ENCODE measurements at regions not wholly inside any gene's neighbourhood (a gene's known extent, or its start where the extent isn't known, plus 50 kb on each side); places are given as distances from the start of the nearest gene placed in this dataset.

DNA sequence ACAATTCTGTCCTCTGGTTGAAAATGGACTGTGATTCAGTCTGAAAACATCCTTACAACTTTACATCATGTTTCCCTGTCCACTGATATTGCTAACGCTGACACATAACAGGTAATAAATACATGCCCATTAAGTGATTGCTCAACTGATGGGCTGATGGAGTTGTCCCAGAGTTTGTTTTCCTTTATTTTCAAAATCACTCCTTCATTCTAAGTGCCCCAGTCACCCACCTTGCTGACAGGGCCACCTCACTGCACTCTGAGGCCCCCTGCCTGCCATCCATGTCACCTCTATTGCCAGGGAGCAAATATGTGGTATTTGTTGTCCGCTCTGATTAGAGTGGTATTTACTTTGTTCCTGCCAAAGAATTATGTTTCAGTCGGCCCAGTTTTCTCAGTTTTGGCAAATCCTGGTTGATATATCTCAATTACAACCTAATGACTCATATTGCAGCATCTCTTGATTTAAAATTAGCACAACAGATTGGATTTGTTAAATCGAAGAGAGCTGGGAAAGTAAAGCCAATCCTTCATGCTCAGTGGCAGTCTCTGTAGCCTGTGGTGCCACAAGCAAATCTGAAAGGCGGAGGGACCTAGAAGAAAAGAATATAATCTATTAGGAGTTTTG, 105.1 kb downstream of the RDH14 start:
- Histone ChIP-seq H3K27ac (no peak overlapping the region), H3K4me3 (no peak overlapping the region), H3K9me3 (ENCODE audit: low read depth, low read length) (no peaks in the 10 kb centered on the region), H3K9ac (ENCODE audit: insufficient read length) (no peak overlapping the region), H3K36me3 (ENCODE audit: insufficient read depth, low read length) (no peaks in the 10 kb centered on the region)
- DNase-seq (ENCODE audit: low read depth, low spot score): no peak
- TF ChIP-seq FOXP2 (optimal IDR thresholded peaks at IDR 0.05; ENCODE audit: control extremely low read depth, extremely low read length, insufficient read depth) (no peak), EZH2 (IDR thresholded peaks at IDR 0.05) (no peak), POLR2AphosphoS5 (IDR thresholded peaks at IDR 0.05; ENCODE audit: borderline replicate concordance, low read depth, low read length) (no peak)

DNA sequence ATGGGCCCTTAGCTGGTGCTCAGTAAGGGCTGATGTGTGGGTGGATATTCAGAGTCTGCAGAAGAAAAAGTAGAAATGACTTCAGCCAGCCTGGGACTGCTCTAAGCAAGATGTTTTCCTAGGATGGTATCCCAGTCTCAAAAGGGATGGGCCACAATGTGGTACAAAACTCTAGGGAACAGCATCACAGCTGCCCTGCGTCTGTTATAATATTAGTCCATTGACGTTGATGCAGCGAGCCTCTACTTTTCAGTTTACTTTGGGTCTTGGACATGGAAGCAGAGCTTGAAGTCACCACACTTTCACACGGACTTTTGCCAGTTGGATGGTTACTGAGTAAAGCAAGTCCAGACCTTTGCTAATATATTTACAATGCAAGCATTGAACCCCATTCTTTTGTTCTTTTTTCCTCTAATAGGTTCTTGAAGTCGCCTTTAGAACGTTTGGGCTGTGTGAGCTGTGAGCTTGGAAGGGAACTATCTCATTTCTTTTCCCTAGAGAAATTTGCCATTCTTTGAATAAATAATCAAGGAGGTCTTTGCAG, 105.7 kb downstream of the RDH14 start:
- TF ChIP-seq POLR2AphosphoS5 (IDR thresholded peaks at IDR 0.05; ENCODE audit: borderline replicate concordance, low read depth, low read length) (no peak), FOXP2 (optimal IDR thresholded peaks at IDR 0.05; ENCODE audit: control extremely low read depth, extremely low read length, insufficient read depth) (no peak), EZH2 (IDR thresholded peaks at IDR 0.05) (no peak)
- no peak overlapping the region for H3K4me3 ChIP-seq
- no peaks in the 10 kb centered on the region for H3K9me3 ChIP-seq (ENCODE audit: low read depth, low read length)
- DNase-seq (ENCODE audit: low read depth, low spot score): no peak
- no peaks in the 10 kb centered on the region for H3K36me3 ChIP-seq (ENCODE audit: insufficient read depth, low read length)
- no peak overlapping the region for H3K9ac ChIP-seq (ENCODE audit: insufficient read length)
- no peak overlapping the region for H3K27ac ChIP-seq

DNA sequence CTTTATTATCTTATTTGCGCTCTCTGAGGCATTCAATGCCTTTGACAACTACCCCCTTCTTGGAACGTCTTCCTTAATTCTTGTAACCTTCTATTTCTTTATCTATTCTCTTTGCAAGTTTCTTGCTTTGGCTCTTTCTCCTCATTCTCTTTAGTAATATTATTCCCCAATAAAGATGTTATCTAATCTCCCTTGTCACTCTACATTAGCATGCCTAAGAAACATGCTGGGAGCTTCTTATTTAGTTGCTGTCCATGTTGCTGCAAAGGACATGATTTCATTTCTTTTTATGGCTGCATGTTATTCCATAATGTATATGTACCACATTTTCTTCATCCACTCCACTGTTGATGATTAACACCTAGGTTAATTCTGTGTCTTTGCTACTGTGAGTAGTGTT, 113.7 kb downstream of the RDH14 start:
- H3K36me3 ChIP-seq (ENCODE audit: insufficient read depth, low read length): no peaks in the 10 kb centered on the region
- H3K9me3 ChIP-seq (ENCODE audit: low read depth, low read length): no peaks in the 10 kb centered on the region
- no peak for TF ChIP-seq POLR2AphosphoS5 (IDR thresholded peaks at IDR 0.05; ENCODE audit: borderline replicate concordance, low read depth, low read length)
- no peak for TF ChIP-seq FOXP2 (optimal IDR thresholded peaks at IDR 0.05; ENCODE audit: control extremely low read depth, extremely low read length, insufficient read depth)
- TF ChIP-seq EZH2 (IDR thresholded peaks at IDR 0.05): no peak
- H3K4me3 ChIP-seq: no peak overlapping the region
- no peak for DNase-seq (ENCODE audit: low read depth, low spot score)
- no peak overlapping the region for H3K9ac ChIP-seq (ENCODE audit: insufficient read length)
- H3K27ac ChIP-seq: no peak overlapping the region

DNA sequence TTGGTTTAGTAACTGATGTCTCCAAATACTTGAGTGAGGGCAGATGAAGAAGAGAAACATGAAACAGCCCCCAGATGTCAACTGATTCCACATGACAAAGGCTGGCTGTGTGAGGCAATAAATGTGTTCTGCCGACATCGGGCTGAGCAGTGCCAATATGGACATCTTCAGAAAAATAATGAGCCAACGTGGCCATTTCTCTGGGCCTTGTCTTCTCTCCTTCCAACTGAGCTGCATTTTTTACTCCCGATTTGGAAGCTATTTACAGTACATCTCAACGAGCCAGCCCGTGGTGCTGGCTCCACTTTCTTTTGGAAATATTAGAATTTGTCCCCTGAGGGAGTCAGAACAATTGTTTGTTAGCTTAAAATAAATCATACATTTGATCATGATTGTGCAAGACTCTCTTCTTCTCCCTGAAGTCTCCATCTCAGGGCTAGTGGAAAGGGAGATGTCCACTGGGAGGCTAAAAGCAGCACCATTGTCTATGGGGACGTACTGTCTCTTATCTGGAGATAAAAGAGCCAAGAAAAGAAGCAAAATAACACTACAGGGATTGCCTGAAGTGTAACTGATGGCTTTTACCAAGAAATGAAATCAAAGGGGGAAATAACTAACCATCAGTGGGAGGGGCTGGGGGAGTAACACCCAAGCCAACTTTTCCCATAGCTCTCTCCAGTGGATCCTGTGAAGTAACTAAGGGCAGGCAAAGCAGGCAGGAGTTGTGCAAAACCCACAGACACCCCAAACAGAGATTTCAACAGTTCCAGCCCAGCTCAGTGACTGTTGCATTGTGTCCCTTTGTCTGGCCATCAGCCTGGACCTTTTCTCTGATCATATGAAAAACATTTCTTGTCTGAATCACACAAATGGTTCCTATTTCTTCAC, 114.8 kb downstream of the RDH14 start:
- Histone ChIP-seq H3K27ac (no peak overlapping the region), H3K9me3 (ENCODE audit: low read depth, low read length) (no peaks in the 10 kb centered on the region), H3K4me3 (no peak overlapping the region), H3K9ac (ENCODE audit: insufficient read length) (no peak overlapping the region), H3K36me3 (ENCODE audit: insufficient read depth, low read length) (no peaks in the 10 kb centered on the region)
- TF ChIP-seq POLR2AphosphoS5 (IDR thresholded peaks at IDR 0.05; ENCODE audit: borderline replicate concordance, low read depth, low read length): no peak
- no peak for TF ChIP-seq FOXP2 (optimal IDR thresholded peaks at IDR 0.05; ENCODE audit: control extremely low read depth, extremely low read length, insufficient read depth)
- DNase-seq (ENCODE audit: low read depth, low spot score): no peak

DNA sequence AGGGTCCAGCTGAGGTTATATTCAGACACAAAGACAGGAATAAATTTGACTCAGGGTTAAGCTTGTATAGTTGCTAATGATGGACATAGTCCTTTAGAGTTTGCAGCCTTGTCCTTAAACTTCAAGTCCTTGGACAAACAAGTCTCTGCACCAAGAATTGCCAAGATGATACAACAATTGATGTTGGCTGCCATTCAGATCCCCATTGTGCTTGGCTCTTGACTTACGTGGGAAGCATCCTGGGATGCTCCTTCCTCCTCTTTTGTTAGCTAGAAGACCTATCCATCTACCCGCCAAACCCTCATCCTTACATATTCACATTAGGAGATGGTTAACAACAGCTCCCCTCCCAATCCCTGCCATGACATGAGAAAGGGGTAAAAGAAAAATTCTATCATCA, 115.6 kb downstream of the RDH14 start:
- Histone ChIP-seq H3K36me3 (ENCODE audit: insufficient read depth, low read length) (no peaks in the 10 kb centered on the region), H3K9ac (ENCODE audit: insufficient read length) (no peak overlapping the region), H3K4me3 (no peak overlapping the region), H3K9me3 (ENCODE audit: low read depth, low read length) (no peaks in the 10 kb centered on the region), H3K27ac (no peak overlapping the region)
- no peak for DNase-seq (ENCODE audit: low read depth, low spot score)
- TF ChIP-seq POLR2AphosphoS5 (IDR thresholded peaks at IDR 0.05; ENCODE audit: borderline replicate concordance, low read depth, low read length) (no peak), EZH2 (IDR thresholded peaks at IDR 0.05) (no peak), FOXP2 (optimal IDR thresholded peaks at IDR 0.05; ENCODE audit: control extremely low read depth, extremely low read length, insufficient read depth) (no peak)

DNA sequence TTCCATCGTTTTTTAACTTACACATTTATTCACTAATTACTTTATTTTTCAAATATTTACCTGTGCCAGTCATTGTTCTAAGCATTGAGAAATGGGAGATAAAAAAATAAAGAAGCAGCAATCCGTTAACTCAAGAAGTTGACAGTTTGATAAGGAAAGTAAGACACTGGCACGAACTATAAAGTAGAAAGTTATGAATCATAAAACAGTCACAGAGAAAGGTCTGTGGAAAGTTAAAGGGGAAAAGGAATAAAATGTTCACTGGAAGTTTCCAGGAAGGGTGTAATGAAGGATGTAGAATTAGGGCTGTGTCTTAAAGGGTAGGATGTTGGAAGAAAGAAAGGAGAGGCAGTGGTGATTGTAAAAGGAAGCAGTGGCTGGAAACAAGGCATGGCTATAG, 118.9 kb downstream of the RDH14 start:
- H3K9me3 ChIP-seq (ENCODE audit: low read depth, low read length): no peaks in the 10 kb centered on the region
- H3K9ac ChIP-seq (ENCODE audit: insufficient read length): no peak overlapping the region
- no peaks in the 10 kb centered on the region for H3K36me3 ChIP-seq (ENCODE audit: insufficient read depth, low read length)
- DNase-seq (ENCODE audit: low read depth, low spot score): no peak
- H3K4me3 ChIP-seq: no peak overlapping the region
- no peak overlapping the region for H3K27ac ChIP-seq
- TF ChIP-seq POLR2AphosphoS5 (IDR thresholded peaks at IDR 0.05; ENCODE audit: borderline replicate concordance, low read depth, low read length) (no peak), EZH2 (IDR thresholded peaks at IDR 0.05) (no peak), FOXP2 (optimal IDR thresholded peaks at IDR 0.05; ENCODE audit: control extremely low read depth, extremely low read length, insufficient read depth) (no peak)

DNA sequence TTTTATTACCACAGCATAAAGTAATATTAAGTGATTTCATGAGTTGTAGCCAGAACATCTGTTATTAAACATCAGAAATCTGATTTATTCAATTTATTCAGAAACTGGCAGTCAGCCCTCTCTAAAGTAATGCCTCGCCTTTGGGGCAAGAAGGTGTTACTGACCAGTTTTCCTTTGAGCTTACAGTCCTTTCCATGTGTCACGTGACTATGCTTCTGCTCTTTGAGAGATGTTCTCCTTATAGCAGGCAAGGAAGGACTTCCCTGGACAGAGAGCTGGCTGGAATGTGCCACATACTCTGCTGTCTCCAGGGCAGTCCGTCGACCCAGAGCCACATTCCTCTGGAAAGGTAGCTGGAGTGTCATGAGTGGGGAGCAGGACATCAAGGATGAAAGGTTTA, 119.7 kb downstream of the RDH14 start:
- no peak overlapping the region for H3K27ac ChIP-seq

DNA sequence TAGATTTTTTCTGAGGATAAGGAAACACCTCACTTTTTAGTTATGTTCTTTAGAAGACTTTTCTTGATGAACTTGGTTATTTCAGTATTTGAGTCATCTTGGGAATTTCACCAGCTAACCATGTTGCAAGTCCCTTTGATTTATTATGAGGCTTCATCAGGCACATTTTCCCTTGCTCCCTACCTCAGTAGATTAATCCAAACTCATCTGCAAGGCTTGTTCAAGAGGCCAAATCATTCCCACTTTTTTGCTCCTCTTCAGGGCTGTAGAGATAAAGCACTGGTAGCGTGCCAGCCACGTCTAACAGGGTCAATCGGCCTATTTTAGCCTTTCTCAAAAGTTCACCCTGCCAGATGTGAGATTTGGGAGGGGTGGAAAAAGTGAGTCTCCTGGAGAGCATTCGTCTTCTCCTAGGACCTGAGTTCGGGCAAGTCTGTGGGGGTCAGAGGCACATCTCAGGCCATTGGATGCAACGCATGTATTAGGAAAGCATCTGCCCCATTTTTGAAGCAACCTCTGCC, 120.3 kb downstream of the RDH14 start:
- H3K4me3 ChIP-seq: no peak overlapping the region
- H3K9ac ChIP-seq (ENCODE audit: insufficient read length): no peak overlapping the region
- no peaks in the 10 kb centered on the region for H3K36me3 ChIP-seq (ENCODE audit: insufficient read depth, low read length)
- H3K27ac ChIP-seq: no peak overlapping the region
- no peak for TF ChIP-seq POLR2AphosphoS5 (IDR thresholded peaks at IDR 0.05; ENCODE audit: borderline replicate concordance, low read depth, low read length)
- no peak for TF ChIP-seq FOXP2 (optimal IDR thresholded peaks at IDR 0.05; ENCODE audit: control extremely low read depth, extremely low read length, insufficient read depth)
- no peak for TF ChIP-seq EZH2 (IDR thresholded peaks at IDR 0.05)
- no peak for DNase-seq (ENCODE audit: low read depth, low spot score)
- no peaks in the 10 kb centered on the region for H3K9me3 ChIP-seq (ENCODE audit: low read depth, low read length)

More for the DNA sequence above, 119.7 kb downstream of the RDH14 start:
- no peaks in the 10 kb centered on the region for H3K9me3 ChIP-seq (ENCODE audit: low read depth, low read length)
- DNase-seq (ENCODE audit: low read depth, low spot score): no peak
- no peaks in the 10 kb centered on the region for H3K36me3 ChIP-seq (ENCODE audit: insufficient read depth, low read length)
- no peak overlapping the region for H3K4me3 ChIP-seq
- no peak for TF ChIP-seq EZH2 (IDR thresholded peaks at IDR 0.05)
- TF ChIP-seq FOXP2 (optimal IDR thresholded peaks at IDR 0.05; ENCODE audit: control extremely low read depth, extremely low read length, insufficient read depth): no peak
- no peak for TF ChIP-seq POLR2AphosphoS5 (IDR thresholded peaks at IDR 0.05; ENCODE audit: borderline replicate concordance, low read depth, low read length)
- H3K9ac ChIP-seq (ENCODE audit: insufficient read length): no peak overlapping the region

Measured in SK-N-MC (cell line).